ENCODE measurements at regions not wholly inside any gene's neighbourhood (a gene's known extent, or its start where the extent isn't known, plus 50 kb on each side); places are given as distances from the start of the nearest gene placed in this dataset.

GRCh38 chr5:5826911-5827310 lies 404.4 kb downstream of the ICE1 start:
- TF ChIP-seq, protein P1, sequence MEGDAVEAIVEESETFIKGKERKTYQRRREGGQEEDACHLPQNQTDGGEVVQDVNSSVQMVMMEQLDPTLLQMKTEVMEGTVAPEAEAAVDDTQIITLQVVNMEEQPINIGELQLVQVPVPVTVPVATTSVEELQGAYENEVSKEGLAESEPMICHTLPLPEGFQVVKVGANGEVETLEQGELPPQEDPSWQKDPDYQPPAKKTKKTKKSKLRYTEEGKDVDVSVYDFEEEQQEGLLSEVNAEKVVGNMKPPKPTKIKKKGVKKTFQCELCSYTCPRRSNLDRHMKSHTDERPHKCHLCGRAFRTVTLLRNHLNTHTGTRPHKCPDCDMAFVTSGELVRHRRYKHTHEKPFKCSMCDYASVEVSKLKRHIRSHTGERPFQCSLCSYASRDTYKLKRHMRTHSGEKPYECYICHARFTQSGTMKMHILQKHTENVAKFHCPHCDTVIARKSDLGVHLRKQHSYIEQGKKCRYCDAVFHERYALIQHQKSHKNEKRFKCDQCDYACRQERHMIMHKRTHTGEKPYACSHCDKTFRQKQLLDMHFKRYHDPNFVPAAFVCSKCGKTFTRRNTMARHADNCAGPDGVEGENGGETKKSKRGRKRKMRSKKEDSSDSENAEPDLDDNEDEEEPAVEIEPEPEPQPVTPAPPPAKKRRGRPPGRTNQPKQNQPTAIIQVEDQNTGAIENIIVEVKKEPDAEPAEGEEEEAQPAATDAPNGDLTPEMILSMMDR (IDR thresholded peaks at IDR 0.05; ENCODE audit: low read depth, low read length) = no peak
- no peak for TF ChIP-seq MYC (IDR thresholded peaks at IDR 0.05; ENCODE audit: low read depth, low read length)

All from NB4 (cell line).